GM18868 (cell line): ENCODE measurements at regions not wholly inside any gene's neighbourhood (a gene's known extent, or its start where the extent isn't known, plus 50 kb on each side); places are given as distances from the start of the nearest gene placed in this dataset.

ENCODE experiments used
- ATAC-seq: cut with Tn5 transposase; IDR thresholded peaks from one replicate; pipeline ENCODE4 v1.9.1; 2021; ENCODE audit warnings: mild to moderate bottlenecking, moderate library complexity; ENCODE audit not compliant: unreplicated experiment

GRCh38 chr1:207971331-207972219, 60.6 kb upstream of the CD34 start:
- ATAC-seq, result no peak

DNA sequence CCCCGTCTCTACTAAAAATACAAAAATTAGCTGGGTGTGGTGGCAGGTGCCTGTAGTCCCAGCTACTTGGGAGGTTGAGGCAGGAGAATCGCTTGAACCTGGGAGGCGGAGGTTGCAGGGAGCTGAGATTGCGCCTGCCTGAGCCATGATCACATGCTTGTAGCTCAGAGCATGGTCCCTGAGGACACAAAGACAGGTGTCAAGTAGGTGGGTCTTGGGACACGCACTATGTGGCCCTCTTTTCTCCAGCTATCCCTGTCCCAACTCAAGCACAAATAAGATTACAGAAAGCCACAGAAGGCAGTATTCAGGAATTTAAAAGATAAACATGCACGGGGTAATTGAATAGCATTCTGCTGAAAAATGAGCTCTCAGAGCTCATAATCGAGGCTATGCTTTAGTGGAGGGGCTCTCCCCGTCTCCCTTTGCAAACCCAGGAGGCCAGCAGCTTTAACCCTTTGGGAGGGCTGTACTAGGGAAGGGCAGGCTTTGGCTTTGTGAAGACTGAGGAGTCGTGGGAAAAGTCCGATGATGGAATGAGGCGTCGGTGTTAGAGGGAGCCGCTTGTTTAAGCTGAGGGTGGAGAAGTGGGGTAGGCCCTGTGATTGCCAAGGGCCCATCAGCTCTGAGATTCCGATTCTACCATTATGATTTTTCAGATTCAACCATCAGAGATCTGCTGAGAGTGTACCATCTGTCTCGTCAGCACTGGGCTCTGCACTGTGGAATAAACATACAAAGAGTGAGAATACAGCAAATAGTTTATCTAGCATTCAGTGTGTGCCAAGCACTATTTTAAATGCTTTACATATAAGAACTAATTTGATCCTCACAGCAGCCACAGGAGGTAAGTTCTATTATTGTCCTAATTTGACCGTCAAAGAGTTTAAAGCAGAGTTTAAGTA, 59.7 kb upstream of the CD34 start:
- ATAC-seq, result no peak

DNA sequence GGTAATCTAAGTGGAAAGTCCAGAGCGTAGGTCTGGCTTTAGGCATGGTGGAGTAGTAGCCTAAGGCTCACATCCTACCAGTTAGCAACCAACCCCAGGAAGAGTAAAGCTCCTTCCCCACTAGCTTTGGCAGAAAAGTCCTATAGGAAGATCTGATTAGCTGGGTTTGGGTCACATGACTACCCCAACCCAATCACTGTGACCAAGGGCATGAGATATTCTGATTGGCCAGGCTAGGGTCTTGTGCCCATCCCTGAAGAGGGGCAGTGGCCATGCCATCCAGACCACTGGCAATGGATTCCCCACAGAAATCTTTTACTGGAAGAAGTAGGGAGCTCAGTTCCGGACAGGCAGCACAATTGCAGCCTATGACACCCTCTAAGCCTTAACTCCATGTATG, 58.6 kb upstream of the CD34 start:
- no peak for ATAC-seq

DNA sequence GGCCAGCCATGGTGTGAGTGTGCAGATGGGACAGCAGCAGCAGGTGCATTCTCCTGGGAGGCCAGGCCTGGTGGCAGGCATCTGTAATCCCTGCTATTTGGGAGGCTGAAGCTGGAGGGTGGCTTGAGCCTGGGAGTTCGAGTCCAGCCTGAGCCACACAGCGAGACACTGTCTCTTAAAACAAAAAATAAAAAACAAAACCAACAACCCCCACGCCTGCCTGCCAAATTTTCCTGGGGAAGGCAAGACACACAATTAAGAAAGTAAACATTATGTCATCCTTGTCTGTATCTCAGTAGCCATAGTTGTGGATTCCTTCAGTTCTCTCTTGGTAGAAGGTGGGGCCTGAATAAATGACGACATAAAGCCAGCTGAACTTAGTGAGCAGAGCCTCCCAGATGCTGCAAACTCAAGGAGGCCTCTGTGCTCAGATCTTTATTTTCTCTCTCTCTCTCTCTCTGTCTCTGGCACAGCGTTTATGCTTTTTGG, 57.6 kb upstream of the CD34 start:
- no peak for ATAC-seq

DNA sequence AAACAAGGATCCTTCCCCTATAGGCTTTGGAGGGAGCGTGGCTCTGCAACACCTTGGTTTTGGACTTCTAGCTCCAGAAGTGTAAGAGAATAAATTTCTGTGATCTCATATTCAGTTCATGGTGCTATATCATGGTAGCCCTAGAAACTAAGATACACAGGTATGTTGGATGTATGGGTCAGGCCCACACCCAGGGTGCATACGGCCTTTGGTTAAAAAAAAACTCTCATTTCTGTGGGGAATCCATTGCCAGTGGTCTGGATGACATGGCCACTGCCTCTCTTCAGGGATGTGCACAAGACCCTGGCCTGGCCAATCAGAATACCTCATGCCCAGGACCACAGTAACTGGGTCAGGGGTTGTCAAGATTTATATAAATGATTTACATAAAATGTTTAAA, 56.8 kb upstream of the CD34 start:
- ATAC-seq, result no peak

DNA sequence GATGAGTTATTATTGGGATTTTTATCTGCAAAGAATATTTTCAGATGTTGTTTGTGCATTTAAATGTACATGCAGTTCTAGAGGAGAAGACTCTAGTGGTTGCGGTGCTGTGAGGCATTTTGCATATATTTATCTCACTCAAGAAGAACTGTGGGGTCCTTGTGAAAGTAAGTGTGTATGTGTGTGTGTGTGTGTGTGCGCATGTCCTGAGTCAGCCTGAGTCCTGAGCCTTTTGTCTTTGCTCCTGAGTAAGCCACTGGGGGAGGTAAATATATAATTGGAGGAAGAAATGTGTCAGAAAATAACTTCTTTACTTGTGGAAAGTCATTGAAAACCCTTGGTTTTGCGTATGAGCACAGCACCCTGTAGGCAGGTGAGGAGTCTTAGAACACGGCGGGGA, 55.6 kb upstream of the CD34 start:
- ATAC-seq, result no peak

DNA sequence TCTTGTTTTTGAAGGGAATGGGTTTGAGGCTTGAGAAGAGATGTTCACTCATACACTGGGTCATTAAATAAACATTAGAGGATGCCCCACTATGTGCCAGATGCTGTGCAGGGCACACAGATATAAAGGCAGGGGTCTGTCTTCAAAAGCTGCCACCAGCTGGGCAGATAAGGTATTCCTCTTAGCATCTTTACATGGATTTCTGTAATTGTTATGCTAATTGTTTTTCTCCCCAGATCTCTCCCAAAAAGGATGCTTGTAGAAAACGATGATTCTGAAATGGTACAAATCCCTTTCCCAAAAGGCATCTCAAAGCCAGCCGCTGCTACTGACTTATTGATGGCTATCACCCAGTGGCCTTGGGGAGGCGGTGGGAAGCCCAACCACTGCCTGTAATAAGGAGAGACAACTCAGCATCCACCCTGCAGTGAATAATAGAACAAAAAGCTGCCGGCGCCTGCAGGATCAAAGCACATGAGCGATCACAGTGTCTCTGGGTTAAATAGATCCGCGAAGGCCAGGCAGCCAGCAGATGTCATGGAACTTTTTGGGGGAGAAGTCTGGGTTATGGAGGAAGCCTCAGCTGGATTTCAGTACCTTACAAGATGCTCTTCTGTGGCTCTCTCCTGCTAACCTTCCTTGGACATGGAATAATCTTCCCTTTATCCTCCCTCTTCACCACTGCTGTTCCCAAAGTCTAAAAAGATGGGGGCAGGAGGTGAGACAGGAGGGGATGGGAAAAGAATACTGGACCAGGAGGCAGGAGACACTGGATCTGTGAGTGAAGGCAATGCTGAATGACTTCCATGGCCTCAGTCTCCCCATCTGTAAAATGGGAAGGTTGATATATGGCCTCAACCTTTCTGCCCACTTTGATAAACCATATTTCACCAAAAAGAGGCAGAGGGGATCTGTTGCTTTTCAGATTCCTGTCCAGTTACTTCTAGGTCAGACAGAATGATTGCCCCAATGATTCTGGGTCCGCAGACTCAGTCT, 54.8 kb upstream of the CD34 start:
- no peak for ATAC-seq

DNA sequence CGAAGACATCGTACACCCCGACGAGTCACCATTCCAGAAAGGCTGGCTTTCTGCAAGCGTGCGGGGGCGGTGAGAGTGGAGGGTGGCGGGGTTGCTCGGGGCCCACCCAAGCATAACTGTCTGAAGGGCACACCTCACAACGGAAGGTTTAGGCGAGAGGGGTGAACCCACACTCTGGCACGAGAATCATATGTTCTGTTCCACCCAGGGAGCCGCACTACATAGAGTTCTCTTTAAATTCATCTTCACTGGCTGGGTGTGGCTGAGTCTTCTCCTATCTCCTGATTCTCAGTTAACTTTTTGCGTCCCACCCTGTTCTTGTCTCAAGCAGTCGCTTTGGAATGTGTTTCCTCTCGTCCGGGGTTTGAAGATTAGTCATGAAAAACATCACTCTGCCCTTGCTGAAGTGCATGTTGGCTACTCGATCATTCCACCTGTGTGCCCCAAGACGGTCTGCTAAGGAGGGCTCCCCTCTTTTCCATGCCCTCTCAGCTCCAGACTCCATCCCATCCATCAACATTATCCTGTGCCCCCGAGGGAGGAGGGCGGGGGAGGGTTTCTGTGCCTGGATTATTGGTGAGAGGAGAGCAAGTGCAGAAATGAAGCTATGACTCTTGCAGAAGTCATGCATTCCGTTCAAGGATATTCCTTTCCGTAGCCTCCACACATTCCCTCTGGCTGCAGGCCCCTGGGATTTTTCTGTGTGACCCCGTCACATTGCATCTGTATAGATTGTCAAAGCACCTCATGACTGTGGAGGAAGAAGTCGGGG, 53.5 kb upstream of the CD34 start:
- ATAC-seq, result no peak

GRCh38 chr1:207963427-207964194, 52.7 kb upstream of the CD34 start:
- ATAC-seq, result peak; percentile 81

GRCh38 chr1:207962716-207963426, 51.9 kb upstream of the CD34 start:
- peak; percentile 25 for ATAC-seq
